ENCODE measurements at regions not wholly inside any gene's neighbourhood (a gene's known extent, or its start where the extent isn't known, plus 50 kb on each side); places are given as distances from the start of the nearest gene placed in this dataset.

DNA sequence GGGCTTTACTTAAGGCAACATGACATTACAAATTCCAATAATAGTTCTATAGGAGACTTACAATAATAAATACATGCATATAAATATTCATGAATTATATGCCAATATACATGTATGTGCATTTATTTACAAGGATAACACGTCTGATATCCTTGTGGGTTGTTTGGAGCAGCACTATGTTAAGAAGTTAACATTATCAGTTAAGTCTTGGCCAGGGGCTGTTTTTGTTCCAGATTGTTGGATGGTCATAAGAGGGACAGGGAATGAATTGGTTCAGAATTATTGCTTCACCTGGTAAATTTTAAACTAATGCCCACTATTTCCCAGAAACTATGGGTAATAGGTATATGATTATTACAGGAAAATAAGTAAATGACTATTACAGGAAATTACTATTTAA is 81.3 kb upstream of the MMS22L start:
- TF ChIP-seq, protein P1, sequence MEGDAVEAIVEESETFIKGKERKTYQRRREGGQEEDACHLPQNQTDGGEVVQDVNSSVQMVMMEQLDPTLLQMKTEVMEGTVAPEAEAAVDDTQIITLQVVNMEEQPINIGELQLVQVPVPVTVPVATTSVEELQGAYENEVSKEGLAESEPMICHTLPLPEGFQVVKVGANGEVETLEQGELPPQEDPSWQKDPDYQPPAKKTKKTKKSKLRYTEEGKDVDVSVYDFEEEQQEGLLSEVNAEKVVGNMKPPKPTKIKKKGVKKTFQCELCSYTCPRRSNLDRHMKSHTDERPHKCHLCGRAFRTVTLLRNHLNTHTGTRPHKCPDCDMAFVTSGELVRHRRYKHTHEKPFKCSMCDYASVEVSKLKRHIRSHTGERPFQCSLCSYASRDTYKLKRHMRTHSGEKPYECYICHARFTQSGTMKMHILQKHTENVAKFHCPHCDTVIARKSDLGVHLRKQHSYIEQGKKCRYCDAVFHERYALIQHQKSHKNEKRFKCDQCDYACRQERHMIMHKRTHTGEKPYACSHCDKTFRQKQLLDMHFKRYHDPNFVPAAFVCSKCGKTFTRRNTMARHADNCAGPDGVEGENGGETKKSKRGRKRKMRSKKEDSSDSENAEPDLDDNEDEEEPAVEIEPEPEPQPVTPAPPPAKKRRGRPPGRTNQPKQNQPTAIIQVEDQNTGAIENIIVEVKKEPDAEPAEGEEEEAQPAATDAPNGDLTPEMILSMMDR (IDR thresholded peaks at IDR 0.05): no peak
- TF ChIP-seq POLR2AphosphoS5 (IDR thresholded peaks at IDR 0.05) (no peak), EP300 (IDR thresholded peaks at IDR 0.05) (no peak)
